ENCODE measurements at regions not wholly inside any gene's neighbourhood (a gene's known extent, or its start where the extent isn't known, plus 50 kb on each side); places are given as distances from the start of the nearest gene placed in this dataset.

- Histone ChIP-seq H3K36me3 (no peaks in the 10 kb centered on the region), H3K4me3 (no peak overlapping the region), H3K27me3 (replicated peaks in 1 of 7) (no peaks in the 10 kb centered on the region), H3K27ac (no peak overlapping the region), H3K4me1 (peaks cover 0 to 4% (median 0%) of the 10 kb centered on the region in 6 donors), H3K9me3 (peaks cover 0 to 18% (median 8%) of the 10 kb centered on the region in 8 donors)
- 87 to 100% (median 88%) methylated on average over 3 of the region's 3 CpGs for WGBS, 5 donors
- no peak for DNase-seq
- intact Hi-C loops (cut with DNase I; ENCODE audit: low total_unique reads): no loop called here
- TF ChIP-seq, protein P1, sequence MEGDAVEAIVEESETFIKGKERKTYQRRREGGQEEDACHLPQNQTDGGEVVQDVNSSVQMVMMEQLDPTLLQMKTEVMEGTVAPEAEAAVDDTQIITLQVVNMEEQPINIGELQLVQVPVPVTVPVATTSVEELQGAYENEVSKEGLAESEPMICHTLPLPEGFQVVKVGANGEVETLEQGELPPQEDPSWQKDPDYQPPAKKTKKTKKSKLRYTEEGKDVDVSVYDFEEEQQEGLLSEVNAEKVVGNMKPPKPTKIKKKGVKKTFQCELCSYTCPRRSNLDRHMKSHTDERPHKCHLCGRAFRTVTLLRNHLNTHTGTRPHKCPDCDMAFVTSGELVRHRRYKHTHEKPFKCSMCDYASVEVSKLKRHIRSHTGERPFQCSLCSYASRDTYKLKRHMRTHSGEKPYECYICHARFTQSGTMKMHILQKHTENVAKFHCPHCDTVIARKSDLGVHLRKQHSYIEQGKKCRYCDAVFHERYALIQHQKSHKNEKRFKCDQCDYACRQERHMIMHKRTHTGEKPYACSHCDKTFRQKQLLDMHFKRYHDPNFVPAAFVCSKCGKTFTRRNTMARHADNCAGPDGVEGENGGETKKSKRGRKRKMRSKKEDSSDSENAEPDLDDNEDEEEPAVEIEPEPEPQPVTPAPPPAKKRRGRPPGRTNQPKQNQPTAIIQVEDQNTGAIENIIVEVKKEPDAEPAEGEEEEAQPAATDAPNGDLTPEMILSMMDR (IDR thresholded peaks at IDR 0.05 in 8 of 11, conservative IDR thresholded peaks at IDR 0.05 in 3 of 11): no peak
- no peak for TF ChIP-seq POLR2A (IDR thresholded peaks at IDR 0.05)
- no peak for TF ChIP-seq POLR2AphosphoS5 (IDR thresholded peaks at IDR 0.05)
These were observed 205.5 kb upstream of the POU2AF2 start for GRCh38 chr11:111039982-111040381.

- H3K4me1 ChIP-seq: no peaks in the 10 kb centered on the region
- H3K36me3 ChIP-seq: no peaks in the 10 kb centered on the region
- no peak for DNase-seq
- no peak overlapping the region for H3K4me3 ChIP-seq
- 86 to 95% (median 94%) methylated on average over 1 of the region's 1 CpG for WGBS, 5 donors
- no peak overlapping the region for H3K27ac ChIP-seq
- H3K27me3 ChIP-seq (replicated peaks in 1 of 7): no peaks in the 10 kb centered on the region
- H3K9me3 ChIP-seq: peaks cover 0 to 25% (median 8%) of the 10 kb centered on the region in 8 donors
- TF ChIP-seq POLR2AphosphoS5 (IDR thresholded peaks at IDR 0.05) (no peak), POLR2A (IDR thresholded peaks at IDR 0.05) (no peak)
- TF ChIP-seq, protein P1 (IDR thresholded peaks at IDR 0.05 in 8 of 11, conservative IDR thresholded peaks at IDR 0.05 in 3 of 11): no peak
- intact Hi-C loops (cut with DNase I; ENCODE audit: low total_unique reads): no loop called here
These were observed 209.8 kb upstream of the POU2AF2 start for GRCh38 chr11:111035746-111036145.

GRCh38 chr11:111026241-111026640, 219.3 kb upstream of the POU2AF2 start:
- intact Hi-C loops (cut with DNase I; ENCODE audit: low total_unique reads): no loop called here
- peaks cover 0 to 39% (median 16%) of the 10 kb centered on the region in 8 donors for H3K9me3 ChIP-seq
- no peaks in the 10 kb centered on the region for H3K27me3 ChIP-seq (replicated peaks in 1 of 7)
- H3K4me1 ChIP-seq: no peaks in the 10 kb centered on the region
- no peak for DNase-seq
- TF ChIP-seq POLR2A (IDR thresholded peaks at IDR 0.05) (no peak), POLR2AphosphoS5 (IDR thresholded peaks at IDR 0.05) (no peak)
- TF ChIP-seq, protein P1 (IDR thresholded peaks at IDR 0.05 in 8 of 11, conservative IDR thresholded peaks at IDR 0.05 in 3 of 11): no peak
- H3K36me3 ChIP-seq: no peaks in the 10 kb centered on the region
- H3K27ac ChIP-seq: no peak overlapping the region
- no peak overlapping the region for H3K4me3 ChIP-seq

GRCh38 chr11:111021131-111021530, 224.4 kb upstream of the POU2AF2 start:
- no peak for DNase-seq
- Histone ChIP-seq H3K9me3 (no peaks in the 10 kb centered on the region), H3K4me3 (no peak overlapping the region), H3K4me1 (peaks cover 0 to 25% (median 3%) of the 10 kb centered on the region in 6 donors), H3K27ac (no peak overlapping the region), H3K27me3 (replicated peaks in 1 of 7) (no peaks in the 10 kb centered on the region), H3K36me3 (no peaks in the 10 kb centered on the region)
- TF ChIP-seq POLR2A (IDR thresholded peaks at IDR 0.05) (no peak), POLR2AphosphoS5 (IDR thresholded peaks at IDR 0.05) (no peak)
- TF ChIP-seq, protein P1 (IDR thresholded peaks at IDR 0.05 in 8 of 11, conservative IDR thresholded peaks at IDR 0.05 in 3 of 11): no peak
- intact Hi-C loops (cut with DNase I; ENCODE audit: low total_unique reads): no loop called here
- WGBS, 5 donors: 77 to 92% (median 81%) methylated on average over 5 of the region's 5 CpGs

Data from spleen (tissue), 11 donors.